IMR-90 (cell line): ENCODE measurements at regions not wholly inside any gene's neighbourhood (a gene's known extent, or its start where the extent isn't known, plus 50 kb on each side); places are given as distances from the start of the nearest gene placed in this dataset.

Source experiments
- ATAC-seq: fragments of 200-7000 bp; cut with Tn5 transposase; 2 replicates; pipeline ENCODE4 v1.9.1; 2020; ENCODE audit warnings: low read depth, mild to moderate bottlenecking, moderate library complexity
- BruUV-seq: library from RNA; stranded (reverse); fragments of 400-500 nt; replicated peaks from 2 replicates; lab custom pipeline; 2021; lab: Mats Ljungman, UMichigan
- CTCF ChIA-PET: fragments of 300-600 bp; formaldehyde crosslinking; extraction: SDS; loops from one replicate; lab custom pipeline; 2021; ENCODE audit warnings: antibody characterized with exemption; lab: Yijun Ruan, JAX
- POLR2A ChIA-PET: fragments of 300-600 bp; sonication (Branson Sonifier 250); formaldehyde crosslinking; loops from one replicate; lab custom pipeline; 2022; ENCODE audit warnings: antibody characterized with exemption; ENCODE audit not compliant: unreplicated experiment; lab: Charles Lee
- DNase-seq: peaks from one replicate; pipeline ENCODE4 v3.0.0; 2013
- H2AFZ ChIP-seq: replicated peaks from 2 replicates; pipeline ENCODE3; 2013; ENCODE audit warnings: low read length, mild to moderate bottlenecking; ENCODE audit not compliant: poor library complexity
- H2AK5ac ChIP-seq: 2 replicates; pipeline ENCODE4 v1.6.1; 2013; ENCODE audit warnings: low read depth, low read length, inconsistent platforms
- H2AK9ac ChIP-seq: replicated peaks from 2 replicates; pipeline ENCODE3; 2013; ENCODE audit warnings: mild to moderate bottlenecking, low read depth, low read length, moderate library complexity; ENCODE audit not compliant: poor library complexity
- H2BK120ac ChIP-seq: 2 replicates; pipeline ENCODE4 v1.6.1; 2013; ENCODE audit warnings: low read depth, low read length, inconsistent platforms
- H2BK15ac ChIP-seq: 3 replicates; pipeline ENCODE4 v1.6.1; 2013; ENCODE audit warnings: low read depth, low read length, inconsistent platforms
- H2BK20ac ChIP-seq: 2 replicates; pipeline ENCODE4 v1.6.1; 2013; ENCODE audit warnings: low read depth, mild to moderate bottlenecking, inconsistent platforms, low read length, moderate library complexity
- H2BK5ac ChIP-seq: 2 replicates; pipeline ENCODE4 v1.6.1; 2013; ENCODE audit warnings: mild to moderate bottlenecking, low read depth, low read length, inconsistent platforms; ENCODE audit not compliant: poor library complexity, severe bottlenecking
- H3K14ac ChIP-seq: replicated peaks from 2 replicates; pipeline ENCODE4 v1.6.1; 2013; ENCODE audit warnings: low read depth, low read length, inconsistent platforms
- H3K18ac ChIP-seq: 2 replicates; pipeline ENCODE4 v1.6.1; 2013; ENCODE audit warnings: low read depth, low read length, control low read depth
- H3K23ac ChIP-seq: 2 replicates; pipeline ENCODE4 v1.6.1; 2013; ENCODE audit warnings: low read depth, low read length, inconsistent platforms
- H3K27ac ChIP-seq: 2 replicates; pipeline ENCODE4 v1.5.1; 2013; ENCODE audit warnings: mild to moderate bottlenecking, control low read depth, low read length; ENCODE audit not compliant: insufficient read depth
- H3K27me3 ChIP-seq: 2 replicates; pipeline ENCODE4 v1.6.1; 2013; ENCODE audit warnings: low read length; ENCODE audit not compliant: control insufficient read depth, insufficient read depth
- H3K36me3 ChIP-seq: 2 replicates; pipeline ENCODE4 v1.6.1; 2013; ENCODE audit warnings: low read length, mixed read lengths; ENCODE audit not compliant: control insufficient read depth, insufficient read depth
- H3K4ac ChIP-seq: 2 replicates; pipeline ENCODE4 v1.6.1; 2013; ENCODE audit warnings: low read depth, low read length, inconsistent platforms
- H3K4me1 ChIP-seq: 2 replicates; pipeline ENCODE4 v1.6.1; 2013; ENCODE audit warnings: low read length, mixed read lengths; ENCODE audit not compliant: control insufficient read depth, insufficient read depth
- H3K4me2 ChIP-seq: 2 replicates; pipeline ENCODE4 v1.6.1; 2013; ENCODE audit warnings: low read depth, mild to moderate bottlenecking, control low read depth, low read length, moderate library complexity
- H3K4me3 ChIP-seq: 2 replicates; pipeline ENCODE4 v1.5.1; 2013; ENCODE audit warnings: low read depth, mild to moderate bottlenecking, control low read depth, low read length, moderate library complexity; ENCODE audit not compliant: insufficient read depth
- H3K56ac ChIP-seq: 2 replicates; pipeline ENCODE4 v1.6.1; 2013; ENCODE audit warnings: low read length, inconsistent platforms; ENCODE audit not compliant: insufficient read depth; ENCODE audit errors: extremely low read depth
- H3K79me1 ChIP-seq, 2 experiments: 2 replicates each; pipeline ENCODE4 v1.6.1; 2013; ENCODE audit warnings: low read length in 2 of 2, inconsistent platforms in 1 of 2, low read depth in 1 of 2
- H3K9ac ChIP-seq: 2 replicates; pipeline ENCODE4 v1.6.1; 2013; ENCODE audit warnings: low read depth, low read length, control low read depth
- H3K9me1 ChIP-seq: 2 replicates; pipeline ENCODE4 v1.6.1; 2013; ENCODE audit warnings: low read length, inconsistent platforms; ENCODE audit not compliant: insufficient read depth
- H3K9me3 ChIP-seq: 2 replicates; pipeline ENCODE4 v1.6.1; 2013; ENCODE audit warnings: low read length; ENCODE audit not compliant: control insufficient read depth, insufficient read depth
- H4K20me1 ChIP-seq: 2 replicates; pipeline ENCODE4 v1.6.1; 2013; ENCODE audit warnings: low read length, inconsistent platforms; ENCODE audit not compliant: insufficient read depth
- H4K5ac ChIP-seq: 2 replicates; pipeline ENCODE4 v1.6.1; 2013; ENCODE audit warnings: mild to moderate bottlenecking, low read depth, low read length, control low read depth
- H4K8ac ChIP-seq, 2 experiments: 2 replicates each; pipeline ENCODE4 v1.6.1; 2013; ENCODE audit warnings: low read depth in 2 of 2, low read length in 2 of 2, control low read depth in 1 of 2, inconsistent platforms in 1 of 2
- H4K91ac ChIP-seq: 2 replicates; pipeline ENCODE4 v1.6.1; 2013; ENCODE audit warnings: low read depth, low read length, inconsistent platforms; ENCODE audit not compliant: insufficient read depth
- BHLHE40 ChIP-seq: fragments of 150-350 bp; IDR thresholded peaks from 2 replicates; pipeline ENCODE4 v1.6.1; 2016; ENCODE audit warnings: mild to moderate bottlenecking, low read depth, low read length
- CEBPB ChIP-seq: IDR thresholded peaks from 2 replicates; pipeline ENCODE4 v1.6.1; 2012; ENCODE audit warnings: low read depth, low read length, improper control_type of control experiment
- CHD1 ChIP-seq: IDR thresholded peaks from 2 replicates; pipeline ENCODE4 v1.6.1; 2012; ENCODE audit warnings: low read depth, low read length, improper control_type of control experiment
- FOS ChIP-seq: fragments of 150-350 bp; IDR thresholded peaks from 2 replicates; pipeline ENCODE4 v1.6.1; 2016; ENCODE audit warnings: low read depth, low read length
- MAFK ChIP-seq: IDR thresholded peaks from 2 replicates; pipeline ENCODE4 v1.6.1; 2012; ENCODE audit warnings: low read depth, low read length, improper control_type of control experiment
- MAZ ChIP-seq: IDR thresholded peaks from 2 replicates; pipeline ENCODE4 v1.6.1; 2012; ENCODE audit warnings: low read depth, mild to moderate bottlenecking, low read length, improper control_type of control experiment, moderate library complexity, borderline replicate concordance
- MXI1 ChIP-seq: IDR thresholded peaks from 2 replicates; pipeline ENCODE4 v1.6.1; 2012; ENCODE audit warnings: low read depth, mild to moderate bottlenecking, low read length, moderate library complexity, borderline replicate concordance
- NFE2L2 ChIP-seq: fragments of 150-350 bp; IDR thresholded peaks from 2 replicates; pipeline ENCODE4 v1.6.1; 2016; ENCODE audit warnings: low read depth, mild to moderate bottlenecking, low read length
- POLR2A ChIP-seq: IDR thresholded peaks from 2 replicates; pipeline ENCODE4 v1.6.1; 2012; ENCODE audit warnings: mild to moderate bottlenecking, low read depth, low read length
- RAD21 ChIP-seq: IDR thresholded peaks from 2 replicates; pipeline ENCODE4 v1.6.1; 2012; ENCODE audit warnings: low read length, improper control_type of control experiment
- RCOR1 ChIP-seq: IDR thresholded peaks from 2 replicates; pipeline ENCODE4 v1.6.1; 2012; ENCODE audit warnings: mild to moderate bottlenecking, low read length, improper control_type of control experiment; ENCODE audit not compliant: insufficient replicate concordance
- RFX5 ChIP-seq: IDR thresholded peaks from 2 replicates; pipeline ENCODE4 v1.8.0; 2012; ENCODE audit warnings: low read depth, mild to moderate bottlenecking, low read length, moderate library complexity
- SMC3 ChIP-seq: fragments of 150-350 bp; IDR thresholded peaks from 2 replicates; pipeline ENCODE4 v1.6.1; 2016; ENCODE audit warnings: low read depth, mild to moderate bottlenecking, antibody characterized with exemption, low read length, moderate library complexity
- WGBS, 2 experiments: methylation state at CpG; one replicate each; pipeline versions ENCODE4 v1.1.5 to v1.1.7; 2013; ENCODE audit warnings: missing lambda C conversion rate in 2 of 2; ENCODE audit not compliant: insufficient read length in 1 of 2; ENCODE audit errors: extremely low coverage in 2 of 2; 5-methylcytosine and 5-hydroxymethylcytosine counted together
- dilution Hi-C: fragments of 300-500 bp; cut with HindIII; formaldehyde crosslinking; loops from one replicate; pipeline ENCODE4 v1.14.3; 2018; ENCODE audit warnings: low sequenced_read_pairs; ENCODE audit not compliant: unreplicated experiment
- in situ Hi-C: fragments of 300-500 bp; cut with MboI; formaldehyde crosslinking; loops from 3 replicates; pipeline ENCODE4 v1.14.3; 2019; ENCODE audit warnings: low sequenced_read_pairs, inconsistent platforms, mixed read lengths
- intact Hi-C: fragments of 100-400 bp; cut with micrococcal nuclease; formaldehyde crosslinking; loops from 2 replicates; pipeline ENCODE4 v1.10.0; 2022
- TF ChIP-seq, protein P1 (sequence below): conservative IDR thresholded peaks from 2 replicates; pipeline ENCODE4 v1.5.1; 2012; ENCODE audit warnings: mild to moderate bottlenecking, low read depth, low read length, improper control_type of control experiment
- TF ChIP-seq, protein P2 (sequence below): fragments of 150-350 bp; IDR thresholded peaks from 2 replicates; pipeline ENCODE4 v1.6.1; 2016; ENCODE audit warnings: low read depth, mild to moderate bottlenecking, low read length, moderate library complexity, borderline replicate concordance
- TF ChIP-seq, protein P3 (sequence below): fragments of 150-350 bp; IDR thresholded peaks from 2 replicates; pipeline ENCODE4 v1.6.1; 2017; ENCODE audit warnings: mild to moderate bottlenecking, antibody characterized with exemption, low read length, low read depth

DNA sequence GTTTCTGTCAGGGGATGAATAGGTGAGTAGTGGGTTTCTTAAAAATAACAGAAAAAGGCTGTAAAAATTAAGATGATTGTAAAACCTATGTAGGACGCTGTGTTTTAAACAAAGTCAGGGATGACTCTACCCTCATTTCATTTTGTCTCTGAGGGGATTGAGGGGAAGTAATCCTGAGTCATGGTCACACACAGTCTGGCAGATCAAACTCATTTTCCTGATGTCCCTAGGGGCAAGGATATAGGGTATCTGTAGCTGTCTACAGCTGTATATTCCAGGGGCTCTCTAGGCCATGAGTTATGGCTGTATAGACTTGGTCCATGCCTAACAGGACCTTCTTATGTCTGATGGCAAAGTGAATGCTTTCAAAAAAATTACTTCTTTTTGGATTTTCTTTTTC lies 421.1 kb downstream of the PDCD6IP start:
- WGBS, 2 experiments = no CpG with 5 or more reads among the region's 1 CpG
- no peaks in the 10 kb centered on the region for H4K20me1 ChIP-seq
- DNase-seq (no peak), ATAC-seq (no peak)
- H3K9me1 ChIP-seq = no peaks in the 10 kb centered on the region
- no peak overlapping the region for H2BK20ac ChIP-seq
- no peaks in the 10 kb centered on the region for H3K79me1 ChIP-seq
- no peak overlapping the region for H2BK5ac ChIP-seq
- no peaks in the 10 kb centered on the region for H3K9me3 ChIP-seq
- dilution Hi-C loops (no loop called here), in situ Hi-C loops (no loop called here), intact Hi-C loops (no loop called here)
- no peak overlapping the region for H3K18ac ChIP-seq
- CTCF ChIA-PET = no interaction called here
- no peak overlapping the region for H3K9ac ChIP-seq
- H2AFZ ChIP-seq = no peak overlapping the region
- no peak overlapping the region for H2BK120ac ChIP-seq
- H3K4me3 ChIP-seq = no peak overlapping the region
- H4K8ac ChIP-seq = no peak overlapping the region
- POLR2A ChIA-PET = no interaction called here
- H2BK15ac ChIP-seq = no peak overlapping the region
- BruUV-seq = no TSS peak
- H3K23ac ChIP-seq = no peak overlapping the region
- H3K27me3 ChIP-seq = no peaks in the 10 kb centered on the region
- H3K4me1 ChIP-seq = no peaks in the 10 kb centered on the region
- no peak overlapping the region for H3K4ac ChIP-seq
- H3K4me2 ChIP-seq = no peak overlapping the region
- no peak overlapping the region for H2AK9ac ChIP-seq
- no peak overlapping the region for H3K27ac ChIP-seq
- TF ChIP-seq POLR2A (no peak), MAFK (no peak), MXI1 (no peak), NFE2L2 (no peak), CHD1 (no peak), RFX5 (no peak), SMC3 (no peak), CEBPB (no peak), RCOR1 (no peak), FOS (no peak), RAD21 (no peak), BHLHE40 (no peak), MAZ (no peak)
- TF ChIP-seq, protein P1, sequence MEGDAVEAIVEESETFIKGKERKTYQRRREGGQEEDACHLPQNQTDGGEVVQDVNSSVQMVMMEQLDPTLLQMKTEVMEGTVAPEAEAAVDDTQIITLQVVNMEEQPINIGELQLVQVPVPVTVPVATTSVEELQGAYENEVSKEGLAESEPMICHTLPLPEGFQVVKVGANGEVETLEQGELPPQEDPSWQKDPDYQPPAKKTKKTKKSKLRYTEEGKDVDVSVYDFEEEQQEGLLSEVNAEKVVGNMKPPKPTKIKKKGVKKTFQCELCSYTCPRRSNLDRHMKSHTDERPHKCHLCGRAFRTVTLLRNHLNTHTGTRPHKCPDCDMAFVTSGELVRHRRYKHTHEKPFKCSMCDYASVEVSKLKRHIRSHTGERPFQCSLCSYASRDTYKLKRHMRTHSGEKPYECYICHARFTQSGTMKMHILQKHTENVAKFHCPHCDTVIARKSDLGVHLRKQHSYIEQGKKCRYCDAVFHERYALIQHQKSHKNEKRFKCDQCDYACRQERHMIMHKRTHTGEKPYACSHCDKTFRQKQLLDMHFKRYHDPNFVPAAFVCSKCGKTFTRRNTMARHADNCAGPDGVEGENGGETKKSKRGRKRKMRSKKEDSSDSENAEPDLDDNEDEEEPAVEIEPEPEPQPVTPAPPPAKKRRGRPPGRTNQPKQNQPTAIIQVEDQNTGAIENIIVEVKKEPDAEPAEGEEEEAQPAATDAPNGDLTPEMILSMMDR = no peak
- TF ChIP-seq, protein P2, sequence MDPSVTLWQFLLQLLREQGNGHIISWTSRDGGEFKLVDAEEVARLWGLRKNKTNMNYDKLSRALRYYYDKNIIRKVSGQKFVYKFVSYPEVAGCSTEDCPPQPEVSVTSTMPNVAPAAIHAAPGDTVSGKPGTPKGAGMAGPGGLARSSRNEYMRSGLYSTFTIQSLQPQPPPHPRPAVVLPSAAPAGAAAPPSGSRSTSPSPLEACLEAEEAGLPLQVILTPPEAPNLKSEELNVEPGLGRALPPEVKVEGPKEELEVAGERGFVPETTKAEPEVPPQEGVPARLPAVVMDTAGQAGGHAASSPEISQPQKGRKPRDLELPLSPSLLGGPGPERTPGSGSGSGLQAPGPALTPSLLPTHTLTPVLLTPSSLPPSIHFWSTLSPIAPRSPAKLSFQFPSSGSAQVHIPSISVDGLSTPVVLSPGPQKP = no peak
- TF ChIP-seq, protein P3, sequence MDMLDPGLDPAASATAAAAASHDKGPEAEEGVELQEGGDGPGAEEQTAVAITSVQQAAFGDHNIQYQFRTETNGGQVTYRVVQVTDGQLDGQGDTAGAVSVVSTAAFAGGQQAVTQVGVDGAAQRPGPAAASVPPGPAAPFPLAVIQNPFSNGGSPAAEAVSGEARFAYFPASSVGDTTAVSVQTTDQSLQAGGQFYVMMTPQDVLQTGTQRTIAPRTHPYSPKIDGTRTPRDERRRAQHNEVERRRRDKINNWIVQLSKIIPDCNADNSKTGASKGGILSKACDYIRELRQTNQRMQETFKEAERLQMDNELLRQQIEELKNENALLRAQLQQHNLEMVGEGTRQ = no peak
- H3K14ac ChIP-seq = no peak overlapping the region
- no peaks in the 10 kb centered on the region for H3K36me3 ChIP-seq
- no peak overlapping the region for H4K91ac ChIP-seq
- no peak overlapping the region for H3K56ac ChIP-seq
- no peak overlapping the region for H2AK5ac ChIP-seq
- H4K5ac ChIP-seq = no peak overlapping the region
